DND-41 (cell line): ENCODE measurements at regions not wholly inside any gene's neighbourhood (a gene's known extent, or its start where the extent isn't known, plus 50 kb on each side); places are given as distances from the start of the nearest gene placed in this dataset.

ENCODE experiments used
- ATAC-seq: fragments of 200-7000 bp; cut with Tn5 transposase; 3 replicates; pipeline ENCODE4 v1.9.1; 2021; ENCODE audit warnings: low read depth; ENCODE audit not compliant: insufficient read depth
- DNase-seq: peaks from one replicate; pipeline ENCODE4 v3.0.0-alpha.2; 2020
- H2AFZ ChIP-seq: 2 replicates; pipeline ENCODE4 v1.6.0; 2012; ENCODE audit warnings: low read depth, low read length
- H3K27ac ChIP-seq: 2 replicates; pipeline ENCODE4 v1.5.1; 2012; ENCODE audit warnings: low read length, inconsistent platforms
- H3K27me3 ChIP-seq: fragments of 200-600 bp; sonication (generic); 2 replicates; pipeline ENCODE4 v1.6.0; 2012; ENCODE audit warnings: low read length, mild to moderate bottlenecking, inconsistent platforms; ENCODE audit not compliant: insufficient read depth, poor library complexity
- H3K36me3 ChIP-seq: 2 replicates; pipeline ENCODE4 v1.5.1; 2012; ENCODE audit warnings: low read length, inconsistent platforms; ENCODE audit not compliant: insufficient read depth
- H3K4me1 ChIP-seq: 2 replicates; pipeline ENCODE4 v1.5.1; 2012; ENCODE audit warnings: mild to moderate bottlenecking, low read length; ENCODE audit not compliant: insufficient read depth
- H3K4me2 ChIP-seq: 2 replicates; pipeline ENCODE4 v1.6.0; 2012; ENCODE audit warnings: mild to moderate bottlenecking, moderate library complexity, low read length, inconsistent platforms; ENCODE audit not compliant: insufficient read depth
- H3K4me3 ChIP-seq, 2 experiments: fragments of 200-600 bp in 1 of 2; shearing (Covaris generic) in 1 of 2; 2 replicates each; pipeline ENCODE4 v1.5.1; 2012 to 2016; ENCODE audit warnings: inconsistent platforms in 2 of 2, low read length in 2 of 2, mild to moderate bottlenecking in 2 of 2, low read depth in 1 of 2, moderate library complexity in 1 of 2
- H3K79me2 ChIP-seq: 2 replicates; pipeline ENCODE4 v1.6.0; 2012; ENCODE audit warnings: low read length, inconsistent platforms; ENCODE audit not compliant: insufficient read depth
- H3K9ac ChIP-seq: 2 replicates; pipeline ENCODE4 v1.6.0; 2012; ENCODE audit warnings: low read depth, mild to moderate bottlenecking, inconsistent platforms, low read length, moderate library complexity
- H3K9me3 ChIP-seq: 2 replicates; pipeline ENCODE4 v1.5.1; 2012; ENCODE audit warnings: low read length, moderate library complexity, mild to moderate bottlenecking, inconsistent platforms; ENCODE audit not compliant: insufficient read depth, severe bottlenecking
- H4K20me1 ChIP-seq: 2 replicates; pipeline ENCODE4 v1.6.0; 2012; ENCODE audit warnings: low read length; ENCODE audit not compliant: insufficient read depth
- EZH2 ChIP-seq: IDR thresholded peaks from 3 replicates; pipeline ENCODE4 v1.6.1; 2012; ENCODE audit warnings: borderline replicate concordance, low read depth, mild to moderate bottlenecking, moderate library complexity, low read length, inconsistent platforms; ENCODE audit not compliant: severe bottlenecking
- TF ChIP-seq, protein P1 (sequence below): IDR thresholded peaks from 2 replicates; pipeline ENCODE4 v1.5.1; 2012; ENCODE audit warnings: borderline replicate concordance, low read length, moderate library complexity, mild to moderate bottlenecking; ENCODE audit not compliant: poor library complexity, severe bottlenecking; ENCODE audit errors: extremely low read depth

DNA sequence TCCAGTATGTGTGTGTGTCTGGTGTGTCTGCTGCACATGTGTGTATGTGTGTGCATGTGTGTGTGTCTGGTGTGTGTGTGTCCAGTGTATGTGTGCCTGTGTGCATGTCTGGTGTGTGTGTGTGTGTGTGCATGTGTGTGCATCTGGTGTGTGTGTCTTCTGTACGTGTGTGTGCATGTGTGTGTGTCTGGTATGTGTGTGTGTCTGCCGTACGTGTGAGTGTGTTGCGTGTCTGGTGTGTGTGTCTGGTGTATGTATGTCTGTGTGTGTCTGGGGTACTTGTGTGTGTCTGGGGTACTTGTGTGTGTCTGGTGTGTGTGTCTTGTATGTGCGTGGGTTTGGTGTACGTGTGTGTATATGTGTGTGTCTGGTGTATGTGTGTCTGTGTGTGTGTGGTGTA, 289.1 kb upstream of the SHH start:
- H3K9me3 ChIP-seq, result peaks cover 3% of the 10 kb centered on the region

GRCh38 chr7:156100086-156100485, 287.8 kb upstream of the SHH start:
- no peak overlapping the region for H2AFZ ChIP-seq
- no peak overlapping the region for H3K4me3 ChIP-seq
- no peak for ATAC-seq
- H3K27me3 ChIP-seq, result no peaks in the 10 kb centered on the region
- no peak for DNase-seq
- peaks cover 3% of the 10 kb centered on the region for H3K9me3 ChIP-seq
- H3K27ac ChIP-seq, result no peak overlapping the region
- no peaks in the 10 kb centered on the region for H3K36me3 ChIP-seq
- H3K79me2 ChIP-seq, result no peaks in the 10 kb centered on the region
- no peaks in the 10 kb centered on the region; the same call in 1 of the 2 replicates for H4K20me1 ChIP-seq
- H3K4me1 ChIP-seq, result no peaks in the 10 kb centered on the region
- no peak overlapping the region for H3K9ac ChIP-seq
- H3K4me2 ChIP-seq, result no peak overlapping the region
- no peak for TF ChIP-seq EZH2
- TF ChIP-seq, protein P1, sequence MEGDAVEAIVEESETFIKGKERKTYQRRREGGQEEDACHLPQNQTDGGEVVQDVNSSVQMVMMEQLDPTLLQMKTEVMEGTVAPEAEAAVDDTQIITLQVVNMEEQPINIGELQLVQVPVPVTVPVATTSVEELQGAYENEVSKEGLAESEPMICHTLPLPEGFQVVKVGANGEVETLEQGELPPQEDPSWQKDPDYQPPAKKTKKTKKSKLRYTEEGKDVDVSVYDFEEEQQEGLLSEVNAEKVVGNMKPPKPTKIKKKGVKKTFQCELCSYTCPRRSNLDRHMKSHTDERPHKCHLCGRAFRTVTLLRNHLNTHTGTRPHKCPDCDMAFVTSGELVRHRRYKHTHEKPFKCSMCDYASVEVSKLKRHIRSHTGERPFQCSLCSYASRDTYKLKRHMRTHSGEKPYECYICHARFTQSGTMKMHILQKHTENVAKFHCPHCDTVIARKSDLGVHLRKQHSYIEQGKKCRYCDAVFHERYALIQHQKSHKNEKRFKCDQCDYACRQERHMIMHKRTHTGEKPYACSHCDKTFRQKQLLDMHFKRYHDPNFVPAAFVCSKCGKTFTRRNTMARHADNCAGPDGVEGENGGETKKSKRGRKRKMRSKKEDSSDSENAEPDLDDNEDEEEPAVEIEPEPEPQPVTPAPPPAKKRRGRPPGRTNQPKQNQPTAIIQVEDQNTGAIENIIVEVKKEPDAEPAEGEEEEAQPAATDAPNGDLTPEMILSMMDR, result no peak

More for the DNA sequence above, 289.1 kb upstream of the SHH start:
- Histone ChIP-seq H2AFZ (no peak overlapping the region), H4K20me1 (no peaks in the 10 kb centered on the region; the same call in 1 of the 2 replicates), H3K4me2 (no peak overlapping the region), H3K9ac (no peak overlapping the region), H3K79me2 (no peaks in the 10 kb centered on the region), H3K27me3 (no peaks in the 10 kb centered on the region), H3K36me3 (no peaks in the 10 kb centered on the region), H3K4me1 (no peaks in the 10 kb centered on the region), H3K4me3 (no peak overlapping the region), H3K27ac (no peak overlapping the region)
- ATAC-seq (no peak), DNase-seq (no peak)
- no peak for TF ChIP-seq EZH2
- TF ChIP-seq, protein P1, result no peak

DNA sequence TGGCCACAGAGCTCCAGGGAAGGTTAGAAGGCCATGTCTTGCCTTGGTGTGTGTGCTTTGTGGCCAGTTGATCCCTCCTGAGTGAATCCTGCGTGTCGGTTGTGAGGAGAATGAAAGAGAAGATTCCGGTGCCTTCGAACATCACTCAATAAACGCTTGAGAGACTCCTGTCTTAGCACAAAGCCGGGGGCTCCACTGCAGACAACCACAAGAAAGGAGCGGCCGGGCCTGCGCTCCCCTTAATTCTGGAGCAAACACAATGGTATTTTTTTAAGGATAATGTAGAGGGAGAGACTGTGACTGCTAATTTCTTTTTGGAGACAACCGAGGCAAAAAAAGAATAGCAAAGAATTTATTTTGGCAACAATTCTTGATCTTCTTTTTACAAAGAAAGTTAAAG, 286.8 kb upstream of the SHH start:
- Histone ChIP-seq H3K9ac (no peak overlapping the region), H3K4me2 (no peak overlapping the region), H4K20me1 (no peaks in the 10 kb centered on the region; the same call in 1 of the 2 replicates), H3K36me3 (no peaks in the 10 kb centered on the region), H3K9me3 (peaks cover 3% of the 10 kb centered on the region), H3K27ac (no peak overlapping the region), H3K4me3 (no peak overlapping the region), H3K79me2 (no peaks in the 10 kb centered on the region), H2AFZ (no peak overlapping the region), H3K4me1 (no peaks in the 10 kb centered on the region), H3K27me3 (no peaks in the 10 kb centered on the region)
- ATAC-seq (no peak), DNase-seq (no peak)
- TF ChIP-seq, protein P1, result no peak
- no peak for TF ChIP-seq EZH2
